Suprapubic skin (tissue), 4 donors: ENCODE measurements at regions not wholly inside any gene's neighbourhood (a gene's known extent, or its start where the extent isn't known, plus 50 kb on each side); places are given as distances from the start of the nearest gene placed in this dataset.

Experiments used
- CTCF ChIP-seq, 2 donors: fragments of 200-600 bp in 1 of 2; fragments of 450-650 bp in 1 of 2; sonication (generic) in 1 of 2; IDR thresholded peaks; one replicate each; pipeline ENCODE4 v1.5.1; 2016 to 2019; ENCODE audit warnings: antibody characterized with exemption in 2 of 2, mild to moderate bottlenecking in 1 of 2, moderate library complexity in 1 of 2
- EP300 ChIP-seq: sonication (generic); formaldehyde crosslinking; IDR thresholded peaks from one replicate; pipeline ENCODE4 v1.6.1; 2017; ENCODE audit warnings: antibody characterized with exemption
- POLR2A ChIP-seq, 2 donors: fragments of 450-650 bp; IDR thresholded peaks; one replicate each; pipeline ENCODE4 v1.6.1; 2017; ENCODE audit warnings: antibody characterized with exemption in 2 of 2, mild to moderate bottlenecking in 2 of 2, moderate library complexity in 2 of 2
- POLR2AphosphoS5 ChIP-seq, 3 donors: sonication (generic); formaldehyde crosslinking; IDR thresholded peaks; one replicate each; pipeline ENCODE4 v1.6.1; 2017; ENCODE audit warnings: antibody characterized with exemption in 3 of 3

- TF ChIP-seq CTCF (IDR thresholded peaks at IDR 0.05), result no peak
- TF ChIP-seq EP300, result no peak
- no peak for TF ChIP-seq POLR2A (IDR thresholded peaks at IDR 0.05)
- no peak for TF ChIP-seq POLR2AphosphoS5 (IDR thresholded peaks at IDR 0.05)
These were observed 580.3 kb upstream of the NRP1 start for GRCh38 chr10:33914746-33915145.
